KBM-7 (cell line): ENCODE measurements at regions not wholly inside any gene's neighbourhood (a gene's known extent, or its start where the extent isn't known, plus 50 kb on each side); places are given as distances from the start of the nearest gene placed in this dataset.
A peak's percentile ranks its signal among the peaks of the same experiment; 100 is the strongest.
"Not testable (repeated sequence)": the region's sequence is repeated elsewhere in the genome, so short reads cannot be mapped to it uniquely, and the experiment has no call there.

ENCODE experiments used
- DNase-seq: peaks from one replicate; pipeline ENCODE4 v3.0.0-alpha.2; 2015
- in situ Hi-C: fragments of 300-500 bp; cut with MboI; formaldehyde crosslinking; loops from 2 replicates; pipeline ENCODE4 v1.14.3; 2020; ENCODE audit warnings: low sequenced_read_pairs, low pct_unique_long_range_greater_than_20kb, mixed read lengths

DNA sequence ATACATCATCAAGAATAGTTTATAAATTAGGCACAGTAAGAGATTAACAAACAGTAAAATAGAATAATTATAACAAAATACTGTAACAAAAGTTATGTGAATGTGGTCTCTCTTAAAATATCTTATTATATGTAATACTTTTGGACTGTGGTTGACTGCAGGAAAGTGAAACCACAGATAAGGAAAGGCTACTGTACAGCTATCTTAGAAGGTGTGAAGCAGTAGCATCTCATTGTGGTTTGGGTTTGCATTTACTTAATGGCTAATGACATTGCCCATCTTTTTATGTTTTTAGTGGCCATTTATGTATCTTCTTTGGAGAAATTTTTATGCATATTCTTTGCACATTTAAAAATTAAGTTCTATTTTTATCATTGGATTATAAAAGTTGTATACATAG, 296.4 kb upstream of the MAGI2 start:
- DNase-seq: no peak
- in situ Hi-C loops: no loop called here

DNA sequence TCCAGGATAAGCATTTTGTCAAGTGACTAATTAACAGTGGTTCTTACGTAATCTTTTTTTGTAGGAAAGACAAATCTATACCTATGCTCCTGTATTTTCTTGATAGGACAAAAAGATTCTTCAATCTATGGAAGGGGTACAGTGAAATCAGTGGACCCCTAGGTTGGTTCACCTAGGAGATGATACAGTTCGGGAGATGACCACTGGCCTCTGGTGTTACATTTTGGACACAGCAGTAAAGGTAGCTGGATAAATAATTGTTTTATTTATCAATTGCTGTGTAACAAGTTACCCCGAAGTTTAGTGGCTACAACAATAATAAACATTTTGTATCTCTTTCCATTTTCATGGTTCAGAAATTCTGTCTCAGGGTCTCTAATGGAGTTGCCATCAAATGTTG, 288.2 kb upstream of the MAGI2 start:
- no peak for DNase-seq
- in situ Hi-C loops: no loop called here

GRCh38 chr7:79740076-79740475, 286.6 kb upstream of the MAGI2 start:
- DNase-seq: no peak
- in situ Hi-C loops: no loop called here

DNA sequence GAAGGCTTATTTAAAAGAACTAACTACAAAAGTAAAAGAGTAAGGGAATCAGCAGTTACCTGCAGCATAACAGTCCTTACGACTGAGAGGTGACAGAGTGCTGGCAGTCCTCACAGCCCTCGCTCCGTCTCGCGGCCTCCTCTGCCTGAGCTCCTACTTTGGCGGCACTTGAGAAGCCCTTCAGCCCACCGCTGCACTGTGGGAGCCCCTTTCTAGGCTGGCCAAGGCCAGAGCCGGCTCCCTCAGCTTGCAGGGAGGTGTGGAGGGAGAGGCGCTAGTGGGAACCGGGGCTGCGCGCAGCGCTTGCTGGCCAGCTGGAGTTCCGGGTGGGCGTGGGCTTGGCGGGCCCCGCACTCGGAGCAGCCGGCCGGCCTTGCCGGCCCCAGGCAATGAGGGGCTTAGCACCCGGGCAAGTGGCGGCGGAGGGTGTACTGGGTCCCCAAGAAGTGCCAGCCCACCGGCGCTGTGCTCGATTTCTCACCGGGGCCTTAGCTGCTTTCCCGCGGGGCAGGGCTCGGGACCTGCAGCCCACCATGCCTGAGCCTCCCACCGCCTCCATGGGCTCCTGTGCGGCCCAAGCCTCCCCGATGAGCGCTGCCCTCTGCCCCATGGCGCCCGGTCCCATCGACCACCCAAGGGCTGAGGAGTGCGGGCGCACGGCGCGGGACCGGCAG, 285.7 kb upstream of the MAGI2 start:
- DNase-seq, in situ Hi-C loops: not testable (repeated sequence)

GRCh38 chr7:79736418-79736817, 283.0 kb upstream of the MAGI2 start:
- no peak for DNase-seq
- in situ Hi-C loops: no loop called here

DNA sequence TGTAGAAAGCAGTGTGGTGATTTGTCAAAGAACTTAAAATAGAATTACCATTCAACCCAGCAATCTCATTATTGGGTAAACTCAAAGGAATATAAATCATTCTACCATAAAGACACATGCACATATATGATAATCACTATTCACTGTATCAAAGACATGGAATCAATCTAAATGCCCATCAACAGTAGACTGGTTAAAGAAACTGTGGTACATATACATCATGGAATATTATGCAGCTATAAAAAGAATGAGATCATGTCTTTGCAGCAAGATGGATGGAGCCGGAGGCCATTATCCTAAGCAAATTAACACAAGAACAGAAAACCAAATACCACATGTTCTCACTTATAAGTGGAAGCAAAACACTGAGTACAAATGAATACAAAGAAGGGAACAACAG, 281.5 kb upstream of the MAGI2 start:
- no peak for DNase-seq
- in situ Hi-C loops: no loop called here

DNA sequence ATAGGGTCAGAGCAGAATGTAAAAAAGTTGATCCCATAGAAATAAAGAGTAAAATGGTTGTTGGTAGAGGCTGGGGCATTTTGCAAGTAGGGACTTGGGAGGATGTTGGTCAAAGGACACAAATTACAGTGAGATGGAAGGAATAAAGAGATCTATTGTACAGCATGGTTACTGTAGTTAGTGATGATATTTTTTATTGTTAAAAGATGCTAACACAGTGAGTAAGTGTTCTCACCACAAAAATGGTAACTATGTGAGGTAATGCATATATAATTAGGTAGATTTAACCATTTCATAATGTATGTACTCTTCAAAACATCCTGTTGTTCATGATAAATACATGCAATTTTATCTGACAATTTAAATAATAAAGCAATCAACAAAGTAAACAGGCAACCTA, 280.7 kb upstream of the MAGI2 start:
- DNase-seq: no peak
- in situ Hi-C loops: no loop called here

DNA sequence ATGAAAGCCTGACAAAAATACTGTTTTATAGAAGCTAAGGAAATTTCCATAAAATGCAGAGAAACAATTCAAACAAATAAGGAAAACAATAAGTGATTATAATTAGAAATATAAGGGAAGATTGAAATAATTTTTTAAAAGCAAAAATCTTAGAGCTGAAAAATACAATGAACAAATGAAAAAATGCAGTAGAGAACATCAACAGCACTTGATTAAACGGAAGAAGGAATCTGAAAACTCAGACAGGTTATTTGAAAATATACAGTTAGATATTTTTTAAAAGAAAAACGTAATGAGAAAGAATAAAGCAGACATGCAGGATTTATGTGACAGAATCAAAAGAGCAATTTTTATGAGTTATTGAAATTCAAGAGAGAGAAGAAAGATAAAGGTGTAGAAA, 279.1 kb upstream of the MAGI2 start:
- in situ Hi-C loops: no loop called here
- DNase-seq: peak; percentile 3

DNA sequence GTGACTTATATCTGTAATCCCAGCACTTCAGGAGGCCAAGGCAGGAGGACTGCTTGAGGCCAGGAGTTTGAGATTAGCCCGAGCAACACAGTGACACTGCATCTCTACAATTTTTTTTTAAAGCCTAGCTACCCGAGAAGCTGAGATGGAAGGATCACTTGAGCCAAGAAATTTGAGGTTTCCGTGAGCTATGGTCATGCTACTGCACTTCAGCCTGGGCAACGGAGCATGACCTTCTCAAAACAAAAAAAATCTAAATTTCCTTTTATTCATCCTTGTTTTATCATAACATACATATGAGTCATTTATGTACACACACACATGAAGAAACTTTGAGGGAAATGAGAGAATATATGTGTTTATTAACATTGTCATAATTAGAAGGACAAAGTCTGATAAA, 277.5 kb upstream of the MAGI2 start:
- in situ Hi-C loops: no loop called here
- peak; percentile 7 for DNase-seq

GRCh38 chr7:79723833-79724618, 270.6 kb upstream of the MAGI2 start:
- in situ Hi-C loops: no loop called here

DNA sequence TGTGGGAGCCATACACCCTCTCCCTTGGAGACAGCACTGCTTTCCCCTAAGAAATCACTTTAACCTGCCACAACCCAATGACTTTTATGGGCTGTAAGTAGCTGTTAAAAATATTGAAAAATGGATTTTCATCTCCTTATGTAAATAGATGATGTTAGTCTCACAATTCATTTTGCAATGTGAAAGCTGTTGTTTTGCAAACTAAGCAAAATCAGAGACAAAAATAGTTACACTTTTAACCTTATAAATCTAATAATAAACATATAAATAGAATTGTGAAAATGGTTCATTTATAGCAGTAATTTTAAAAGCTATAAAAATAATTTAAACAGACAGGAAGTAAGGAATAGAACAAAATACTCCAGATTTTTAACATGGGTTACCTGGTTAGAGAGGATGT, 268.8 kb upstream of the MAGI2 start:
- in situ Hi-C loops: no loop called here
- DNase-seq: no peak

More at GRCh38 chr7:79723833-79724618, 270.6 kb upstream of the MAGI2 start:
- DNase-seq: no peak

DNA sequence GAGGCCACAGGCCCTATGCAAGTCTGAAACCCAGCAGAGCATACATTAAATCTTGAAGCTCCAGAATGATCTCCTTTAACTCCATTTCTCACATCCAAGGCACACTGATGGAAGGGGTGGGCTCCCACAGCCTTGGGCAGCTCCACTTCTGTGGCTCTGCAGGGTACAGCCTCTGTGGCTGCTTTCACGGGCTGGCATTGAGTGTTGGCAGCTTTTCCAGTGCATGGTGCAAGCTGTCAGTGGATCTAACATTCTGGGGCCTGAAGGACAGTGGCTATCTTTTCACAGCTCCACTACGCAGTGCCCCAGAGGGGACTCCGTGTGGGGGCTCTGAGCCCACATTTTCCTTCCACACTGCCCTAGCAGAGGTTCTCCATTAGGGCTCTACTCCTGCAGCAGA, 265.7 kb upstream of the MAGI2 start:
- DNase-seq: no peak
- in situ Hi-C loops: no loop called here

DNA sequence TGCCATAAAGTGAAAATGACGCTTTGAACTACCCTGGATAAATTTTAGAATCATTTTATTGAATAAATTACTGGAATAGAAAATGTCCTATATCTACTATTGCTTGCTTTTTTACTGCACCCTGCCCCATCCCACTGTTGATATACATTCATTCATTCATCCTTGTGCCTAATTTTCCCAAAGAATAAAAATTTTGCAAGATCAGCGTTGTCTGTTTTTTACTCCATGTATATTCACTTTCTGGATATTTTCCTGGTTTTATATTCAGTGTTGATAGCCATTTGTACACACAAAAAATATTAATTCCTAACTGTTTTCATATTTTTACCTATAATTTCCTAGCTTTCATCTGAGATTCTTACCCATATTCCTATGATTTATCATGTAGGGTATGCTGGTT, 262.9 kb upstream of the MAGI2 start:
- in situ Hi-C loops: no loop called here
- DNase-seq: no peak

- no peak for DNase-seq
- in situ Hi-C loops: no loop called here
These were observed 260.6 kb upstream of the MAGI2 start for GRCh38 chr7:79714081-79714480.

DNA sequence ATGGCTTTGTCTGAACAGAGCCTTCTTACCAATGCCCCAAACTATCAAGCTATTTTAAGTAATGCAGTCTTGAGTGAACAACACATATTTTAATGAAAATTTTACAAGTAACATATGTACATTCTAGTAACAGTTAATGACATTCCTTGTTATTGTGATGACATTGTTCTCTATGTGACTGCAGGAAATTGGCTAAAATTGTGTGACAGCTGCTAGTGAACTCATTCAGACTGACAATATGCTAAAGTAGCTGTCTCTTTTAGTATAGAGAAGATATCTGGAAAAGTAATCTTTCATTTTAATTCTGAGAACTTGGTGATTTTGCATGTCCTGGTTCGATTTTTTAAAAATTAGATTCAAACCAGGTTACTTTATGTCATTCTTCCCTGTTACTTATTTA, 259.8 kb upstream of the MAGI2 start:
- in situ Hi-C loops: no loop called here
- no peak for DNase-seq

GRCh38 chr7:79711660-79712059, 258.2 kb upstream of the MAGI2 start:
- DNase-seq: no peak
- in situ Hi-C loops: no loop called here

GRCh38 chr7:79709574-79710409, 256.3 kb upstream of the MAGI2 start:
- in situ Hi-C loops: no loop called here
- no peak for DNase-seq

GRCh38 chr7:79702116-79702515, 248.6 kb upstream of the MAGI2 start:
- in situ Hi-C loops: no loop called here
- no peak for DNase-seq

DNA sequence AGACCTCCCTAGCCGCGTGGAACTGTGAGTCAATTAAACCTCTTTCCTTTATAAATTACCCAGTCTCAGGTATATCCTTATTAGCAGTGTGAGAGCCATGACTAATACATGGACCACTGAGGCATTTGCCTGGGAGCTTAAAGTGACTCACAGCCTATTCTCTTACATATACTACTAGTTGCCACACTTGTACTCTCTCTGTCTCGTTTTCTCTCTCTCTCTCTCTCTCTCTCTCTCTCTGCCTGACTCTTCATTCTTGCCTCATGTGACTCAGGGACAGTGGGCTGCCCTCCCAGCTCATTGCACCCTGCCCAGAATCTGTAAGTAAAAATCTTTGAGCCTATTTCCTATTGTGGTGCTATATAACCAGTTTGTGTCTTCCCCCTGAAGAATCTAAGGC, 238.5 kb upstream of the MAGI2 start:
- no peak for DNase-seq
- in situ Hi-C loops: no loop called here

GRCh38 chr7:79691074-79691473, 237.6 kb upstream of the MAGI2 start:
- DNase-seq: no peak
- in situ Hi-C loops: no loop called here
